GM12864 (cell line): ENCODE measurements at regions not wholly inside any gene's neighbourhood (a gene's known extent, or its start where the extent isn't known, plus 50 kb on each side); places are given as distances from the start of the nearest gene placed in this dataset.

Experiments
- DNase-seq: peaks from one replicate; pipeline ENCODE4 v3.0.0-alpha.2; 2011; ENCODE audit warnings: low read depth
- H3K4me3 ChIP-seq: 2 replicates; pipeline ENCODE4 v1.5.1; 2011; ENCODE audit warnings: mild to moderate bottlenecking, low read depth, low read length, control low read depth
- CTCF ChIP-seq: IDR thresholded peaks from 2 replicates; pipeline ENCODE4 v1.5.1; 2011; ENCODE audit warnings: low read depth, mild to moderate bottlenecking, moderate library complexity, low read length, control low read depth, inconsistent platforms; ENCODE audit errors: missing control alignments

- no peak for TF ChIP-seq CTCF
- DNase-seq, result no peak
- no peak overlapping the region for H3K4me3 ChIP-seq
These were observed 154.9 kb upstream of the TRPC4 start for GRCh38 chr13:38024431-38024830.

- H3K4me3 ChIP-seq, result no peak overlapping the region
- no peak for DNase-seq
- no peak for TF ChIP-seq CTCF
These were observed 147.7 kb upstream of the TRPC4 start for GRCh38 chr13:38017320-38017719.

- no peak for TF ChIP-seq CTCF
- no peak overlapping the region for H3K4me3 ChIP-seq
- no peak for DNase-seq
These were observed 144.1 kb upstream of the TRPC4 start for GRCh38 chr13:38013676-38014075.

GRCh38 chr13:38012096-38012495 is 142.5 kb upstream of the TRPC4 start:
- no peak for TF ChIP-seq CTCF
- DNase-seq, result no peak

GRCh38 chr13:38008636-38009035 is 139.1 kb upstream of the TRPC4 start:
- TF ChIP-seq CTCF, result no peak
- no peak overlapping the region for H3K4me3 ChIP-seq
- no peak for DNase-seq

More at GRCh38 chr13:38012096-38012495, 142.5 kb upstream of the TRPC4 start:
- H3K4me3 ChIP-seq, result no peak overlapping the region

- H3K4me3 ChIP-seq, result no peak overlapping the region
- no peak for TF ChIP-seq CTCF
- no peak for DNase-seq
These were observed 133.0 kb upstream of the TRPC4 start for GRCh38 chr13:38002606-38003005.

GRCh38 chr13:37997641-37998040 is 128.1 kb upstream of the TRPC4 start:
- DNase-seq, result no peak
- no peak overlapping the region for H3K4me3 ChIP-seq
- TF ChIP-seq CTCF, result no peak
